HG03280 (cell line): ENCODE measurements at regions not wholly inside any gene's neighbourhood (a gene's known extent, or its start where the extent isn't known, plus 50 kb on each side); places are given as distances from the start of the nearest gene placed in this dataset.

ENCODE experiments used
- ATAC-seq: cut with Tn5 transposase; IDR thresholded peaks from one replicate; pipeline ENCODE4 v1.9.1; 2021; ENCODE audit warnings: mild to moderate bottlenecking, moderate library complexity; ENCODE audit not compliant: unreplicated experiment

GRCh38 chrX:39829965-39830364, 267.8 kb downstream of the BCOR start:
- no peak for ATAC-seq

GRCh38 chrX:39830414-39830813, 267.3 kb downstream of the BCOR start:
- ATAC-seq = no peak

GRCh38 chrX:39832211-39832610, 265.5 kb downstream of the BCOR start:
- ATAC-seq = no peak

DNA sequence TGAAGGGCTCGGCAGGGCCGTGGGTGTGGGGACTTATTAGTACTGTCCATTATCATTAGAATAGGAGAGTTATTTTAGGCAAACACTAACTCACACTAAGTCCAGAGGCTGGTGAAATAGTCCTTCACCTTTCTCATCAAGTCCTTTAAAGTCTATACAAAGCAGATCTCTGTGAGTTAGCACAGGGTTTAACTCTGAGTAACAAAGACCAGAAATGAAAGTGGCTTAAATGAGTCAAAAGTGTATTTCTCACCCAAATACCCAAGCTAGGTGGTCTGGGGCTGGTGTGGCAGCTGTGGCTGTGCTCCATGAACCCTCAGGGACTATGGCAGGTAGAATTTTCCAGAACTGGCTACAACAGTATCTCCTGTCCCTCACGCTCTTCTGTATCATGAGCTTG, 263.2 kb downstream of the BCOR start:
- ATAC-seq = no peak

GRCh38 chrX:39835241-39835640, 262.5 kb downstream of the BCOR start:
- no peak for ATAC-seq

DNA sequence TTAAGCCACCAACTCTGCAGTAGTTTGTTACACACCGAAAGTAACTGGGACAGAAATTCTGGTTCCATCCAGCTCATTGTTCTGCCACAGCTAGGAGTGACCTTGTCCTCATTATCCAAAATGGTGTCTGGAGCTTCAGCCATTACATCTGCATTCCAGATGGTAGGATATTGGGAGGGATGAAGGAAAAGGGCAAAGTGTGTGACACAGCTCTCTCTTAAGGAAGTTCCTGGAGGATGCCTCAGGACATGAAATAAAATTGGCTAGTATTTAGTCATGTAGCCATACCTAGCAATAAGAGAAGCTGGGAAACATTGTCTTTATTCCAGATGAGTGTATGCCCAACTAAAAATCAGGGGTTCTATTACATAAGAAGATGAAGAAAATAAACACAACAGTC, 262.0 kb downstream of the BCOR start:
- no peak for ATAC-seq

DNA sequence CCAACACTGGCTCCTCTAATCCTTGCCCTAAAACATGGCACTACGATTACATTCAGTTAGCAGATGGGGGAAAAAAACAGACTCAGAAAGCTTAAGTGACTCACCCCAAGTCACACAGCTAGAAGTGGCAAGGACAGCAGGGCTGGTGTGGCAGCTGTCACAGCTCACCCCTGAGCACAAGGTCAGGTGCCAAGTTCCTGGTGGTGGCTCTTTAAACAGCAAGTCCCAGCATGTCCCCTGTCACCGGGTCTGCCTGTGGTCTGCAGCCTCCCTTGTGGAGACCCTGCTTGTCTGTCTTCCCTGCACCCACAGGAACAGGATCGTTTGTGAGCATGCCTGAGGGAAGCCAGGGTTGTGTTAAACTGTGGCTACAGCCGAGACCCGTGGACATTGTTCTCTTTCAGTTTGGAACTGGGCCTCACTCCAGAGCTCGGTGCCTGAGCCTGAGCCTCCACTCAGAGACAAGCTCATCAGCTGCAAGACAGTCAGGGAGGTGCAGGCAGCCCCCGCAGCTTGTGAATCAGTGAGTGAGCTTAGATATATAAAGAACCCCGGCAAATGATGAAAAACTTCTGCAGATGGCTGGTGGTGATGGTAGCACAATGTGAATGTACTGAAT, 260.8 kb downstream of the BCOR start:
- ATAC-seq = no peak

DNA sequence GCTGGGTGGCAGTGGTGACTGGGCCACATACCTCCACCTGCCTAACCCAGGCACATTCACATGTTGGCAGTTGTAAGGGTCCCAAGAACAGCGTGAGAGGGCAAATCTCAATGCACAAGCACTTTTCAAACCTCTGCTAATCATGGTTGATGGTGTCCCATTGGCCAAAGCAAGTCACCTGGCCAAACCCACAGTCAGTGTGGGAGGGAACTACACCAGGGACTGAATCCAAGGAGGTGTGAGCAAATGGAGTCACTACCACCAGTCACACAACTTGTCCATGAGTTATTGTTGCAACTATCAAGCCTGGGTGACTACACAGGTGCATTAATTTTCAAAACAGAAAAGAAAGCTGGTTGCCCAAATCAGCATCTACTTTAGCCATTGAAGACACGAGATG, 260.1 kb downstream of the BCOR start:
- no peak for ATAC-seq

DNA sequence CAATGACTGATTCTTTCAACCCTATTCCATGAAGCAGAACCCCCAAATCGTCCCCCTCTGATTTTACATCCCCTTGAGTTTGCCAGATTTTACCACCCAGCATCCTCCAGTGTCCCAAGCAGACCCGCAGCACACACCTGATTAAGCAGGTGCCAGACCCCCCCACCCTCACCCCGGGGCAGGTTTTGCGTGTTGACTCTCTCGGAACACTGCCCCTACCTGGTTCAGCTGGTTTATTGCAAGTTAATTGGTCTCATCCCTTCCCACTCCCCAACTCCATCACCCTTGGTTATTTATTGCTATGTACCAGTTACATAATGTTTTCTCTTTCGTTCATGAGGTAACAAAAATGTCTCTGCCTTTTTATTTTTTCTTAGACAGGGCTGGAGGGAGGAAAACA, 258.4 kb downstream of the BCOR start:
- ATAC-seq = no peak

- no peak for ATAC-seq
Measured at GRCh38 chrX:39840133-39840532, 257.6 kb downstream of the BCOR start.

DNA sequence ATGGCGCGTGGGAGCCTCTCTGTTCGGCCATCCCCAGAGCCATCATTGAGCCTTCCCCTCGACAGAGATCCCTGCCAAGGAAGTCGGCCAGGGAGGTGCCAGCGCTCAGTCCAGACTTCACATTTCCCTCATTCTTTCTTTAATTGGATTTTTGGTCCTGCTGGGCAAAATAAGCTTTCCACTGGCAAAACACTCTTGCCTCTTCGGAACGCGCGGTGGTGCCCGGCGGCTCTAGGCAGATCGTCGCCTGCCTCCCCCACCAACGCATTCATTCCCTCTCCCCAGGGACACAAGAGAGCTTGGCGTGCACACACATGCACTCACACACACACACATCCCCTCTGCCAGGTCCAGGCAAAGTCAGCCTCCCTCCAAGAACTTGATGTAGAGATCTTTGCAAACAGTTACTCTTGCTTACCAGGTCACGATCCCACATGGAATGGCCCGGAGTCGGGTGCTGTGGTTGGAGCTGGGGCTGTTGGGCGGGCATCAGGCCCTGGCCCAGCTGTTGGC, 257.1 kb downstream of the BCOR start:
- no peak for ATAC-seq

GRCh38 chrX:39841604-39842003, 256.2 kb downstream of the BCOR start:
- ATAC-seq = no peak

GRCh38 chrX:39842281-39842973, 255.3 kb downstream of the BCOR start:
- no peak for ATAC-seq

DNA sequence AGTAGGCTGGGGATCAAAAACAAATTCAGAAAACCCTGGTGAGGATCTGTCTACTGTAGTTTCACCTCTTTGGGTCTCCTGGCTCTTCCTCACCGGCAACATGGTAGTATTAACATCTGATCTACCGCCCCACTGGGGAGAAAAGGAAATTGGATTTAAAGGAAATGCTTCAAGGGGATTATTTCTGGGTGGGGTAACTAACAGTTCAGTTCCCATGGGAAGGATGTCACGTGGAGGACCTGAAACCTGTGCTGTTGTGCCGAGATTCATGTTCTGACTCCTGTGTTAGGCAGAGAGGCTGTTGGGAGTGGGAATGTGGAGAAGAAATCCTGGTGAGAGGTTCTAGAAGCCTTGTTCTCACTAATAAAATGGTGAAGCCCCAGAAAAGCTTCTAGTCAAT, 254.4 kb downstream of the BCOR start:
- ATAC-seq = no peak

DNA sequence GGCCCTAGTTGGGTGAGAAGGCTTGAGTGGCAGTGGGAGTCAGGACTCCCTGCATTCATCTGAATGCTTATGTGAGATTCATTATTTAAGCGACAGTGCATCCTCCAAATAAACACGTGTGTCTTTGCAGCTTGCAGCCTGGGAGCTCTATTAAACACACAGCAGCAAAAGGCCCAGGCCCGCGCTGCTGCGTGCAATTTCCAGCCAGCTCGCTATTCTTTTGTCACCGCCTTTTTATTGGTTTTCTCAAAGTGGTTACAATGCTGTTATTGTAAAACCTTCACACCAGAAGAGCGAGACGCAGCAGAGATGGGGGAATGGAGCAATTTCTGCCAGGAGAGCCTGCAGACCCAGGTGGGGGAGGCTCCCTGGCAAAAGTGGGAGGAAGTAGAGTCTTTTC, 252.5 kb downstream of the BCOR start:
- ATAC-seq = no peak

DNA sequence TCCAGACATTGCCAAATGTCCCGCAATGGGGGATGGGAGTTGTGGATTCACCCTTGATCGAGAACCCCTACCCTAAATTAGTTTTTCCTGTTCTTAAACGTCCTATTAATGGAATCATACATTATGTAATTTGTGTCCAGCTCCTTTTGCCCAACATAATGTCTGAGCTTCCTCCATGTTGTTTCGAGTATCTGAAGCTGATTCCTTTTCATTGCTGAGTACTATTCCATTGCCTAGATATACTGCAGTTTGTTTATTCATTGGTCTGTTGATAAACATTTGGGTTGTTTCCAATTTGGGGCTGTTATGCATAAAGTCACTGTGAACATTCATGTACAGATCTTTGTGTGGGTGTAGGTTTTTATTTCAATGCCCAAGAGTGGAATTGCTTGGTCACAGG, 251.3 kb downstream of the BCOR start:
- no peak for ATAC-seq

DNA sequence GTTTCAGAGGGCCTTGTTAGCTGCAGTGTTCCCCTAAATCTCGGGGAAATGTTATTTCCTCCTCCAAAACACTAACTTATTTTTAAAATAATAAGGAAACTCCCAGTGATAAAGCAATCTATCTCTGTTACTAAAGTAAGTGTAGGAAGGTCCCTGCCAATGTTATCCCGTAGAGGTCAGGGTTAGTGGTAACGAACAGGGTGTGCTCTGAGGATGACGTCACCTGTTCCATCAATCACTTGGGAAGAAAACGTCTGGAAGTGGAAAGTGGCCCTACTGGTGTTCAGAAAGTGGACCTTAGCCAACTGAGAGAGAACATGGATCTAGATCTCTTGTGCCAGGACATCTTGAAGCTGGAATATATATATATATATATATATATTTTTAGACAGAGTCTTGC, 249.5 kb downstream of the BCOR start:
- no peak for ATAC-seq

DNA sequence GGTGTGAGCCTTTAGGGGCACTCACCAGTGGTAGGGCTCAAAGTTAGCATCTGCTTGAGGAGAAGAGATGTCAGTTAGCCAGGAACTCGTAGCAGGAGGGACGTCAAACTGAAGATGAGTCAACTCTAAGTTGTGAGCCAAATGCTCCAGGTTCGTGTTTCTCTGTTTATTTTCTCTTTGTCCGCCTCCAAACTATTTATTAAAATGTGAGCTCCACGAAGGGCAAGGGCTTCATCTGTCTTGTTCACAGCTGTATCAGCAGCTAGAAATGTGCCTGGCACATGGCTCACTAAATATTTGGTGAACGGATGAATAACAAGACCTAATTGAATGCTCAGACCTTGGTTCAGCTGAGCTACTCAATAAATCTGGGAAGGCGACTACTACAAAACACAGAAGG, 248.9 kb downstream of the BCOR start:
- no peak for ATAC-seq

DNA sequence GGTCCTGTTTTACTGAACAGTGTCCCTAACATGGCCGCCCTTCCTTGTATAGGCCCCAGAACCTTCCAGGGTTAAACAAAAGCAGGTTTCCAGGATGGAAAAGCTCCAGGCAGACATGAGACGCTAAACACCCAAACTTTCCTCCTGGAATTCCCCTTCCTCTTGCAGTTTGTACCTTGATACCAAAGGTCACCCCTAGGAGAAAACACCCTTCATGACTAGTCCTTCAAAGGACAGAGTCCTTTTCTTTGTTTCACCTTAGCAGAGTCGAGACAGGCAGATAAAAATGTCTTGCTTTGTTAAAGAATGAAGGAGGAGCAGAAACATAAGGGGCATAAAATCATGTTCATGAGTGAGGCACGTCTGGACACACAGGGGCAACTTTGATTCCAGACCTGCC, 247.5 kb downstream of the BCOR start:
- no peak for ATAC-seq

DNA sequence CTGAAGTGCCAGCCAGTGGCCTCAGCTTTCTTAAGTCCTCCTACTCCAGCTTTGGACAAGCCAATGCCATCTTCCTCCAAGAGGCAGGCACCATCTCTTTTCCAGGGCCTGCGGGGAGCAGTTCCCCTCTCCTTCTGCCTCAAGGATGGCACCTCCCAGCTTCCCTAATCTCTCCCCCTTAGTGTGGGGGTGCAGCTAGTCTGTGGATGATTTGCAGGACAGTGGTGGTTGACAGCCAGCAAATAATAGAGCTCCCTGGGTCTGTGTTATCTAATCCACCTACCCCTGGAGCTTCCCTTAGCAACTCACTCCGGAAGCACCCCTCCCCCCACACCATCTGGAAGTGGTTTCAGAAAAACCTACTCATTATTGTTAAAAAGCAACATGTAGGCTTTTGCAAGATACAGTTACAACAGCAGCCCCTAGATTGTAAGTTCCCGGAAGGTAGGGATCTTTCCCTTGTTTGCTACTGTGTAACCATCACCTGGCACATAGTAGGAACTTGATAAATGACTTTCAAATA, 247.1 kb downstream of the BCOR start:
- no peak for ATAC-seq

GRCh38 chrX:39851745-39852455, 245.9 kb downstream of the BCOR start:
- no peak for ATAC-seq

GRCh38 chrX:39852491-39852890, 245.3 kb downstream of the BCOR start:
- no peak for ATAC-seq
